Neural cell (in vitro differentiated cells): ENCODE measurements at regions not wholly inside any gene's neighbourhood (a gene's known extent, or its start where the extent isn't known, plus 50 kb on each side); places are given as distances from the start of the nearest gene placed in this dataset.

Source experiments
- H2AFZ ChIP-seq: fragments of 200-600, 300-800 bp; sonication (generic), shearing (Covaris generic); 2 replicates; pipeline ENCODE4 v1.6.0; 2014; ENCODE audit warnings: low read depth, mild to moderate bottlenecking, antibody characterized with exemption, low read length, moderate library complexity
- H3F3A ChIP-seq: fragments of 200-600 bp; shearing (Covaris generic); 2 replicates; pipeline ENCODE4 v1.6.1; 2016; ENCODE audit warnings: mild to moderate bottlenecking, moderate library complexity, mixed read lengths, antibody characterized with exemption, low read length; ENCODE audit not compliant: insufficient read depth, poor library complexity, severe bottlenecking
- H3K27ac ChIP-seq: fragments of 200-600, 300-800 bp; sonication (generic), shearing (Covaris generic); 2 replicates; pipeline ENCODE4 v1.5.1; 2014; ENCODE audit warnings: mild to moderate bottlenecking, low read length, moderate library complexity
- H3K27me3 ChIP-seq: fragments of 300-800, 200-600 bp; sonication (generic), shearing (Covaris generic); 2 replicates; pipeline ENCODE4 v1.6.0; 2014; ENCODE audit warnings: mild to moderate bottlenecking, low read depth, low read length, moderate library complexity; ENCODE audit not compliant: insufficient read depth
- H3K36me3 ChIP-seq: fragments of 300-800, 200-600 bp; sonication (generic), shearing (Covaris generic); 2 replicates; pipeline ENCODE4 v1.5.1; 2014; ENCODE audit warnings: mild to moderate bottlenecking, antibody characterized with exemption, low read length, moderate library complexity; ENCODE audit not compliant: insufficient read depth
- H3K4me2 ChIP-seq: fragments of 300-800, 200-600 bp; sonication (generic), shearing (Covaris generic); 2 replicates; pipeline ENCODE4 v1.6.0; 2014; ENCODE audit warnings: mild to moderate bottlenecking, low read length
- H3K4me3 ChIP-seq: fragments of 300-800, 200-600 bp; sonication (generic), shearing (Covaris generic); 2 replicates; pipeline ENCODE4 v1.5.1; 2014; ENCODE audit warnings: mild to moderate bottlenecking, low read length, moderate library complexity
- H3K79me2 ChIP-seq: fragments of 200-600 bp; shearing (Covaris generic); replicated peaks from 2 replicates; pipeline ENCODE4 v1.6.0; 2014; ENCODE audit warnings: mild to moderate bottlenecking, low read length, moderate library complexity; ENCODE audit not compliant: insufficient read depth
- H3K9ac ChIP-seq: fragments of 300-800, 200-600 bp; sonication (generic), shearing (Covaris generic); 2 replicates; pipeline ENCODE4 v1.6.1; 2016; ENCODE audit warnings: mild to moderate bottlenecking, low read length, mixed read lengths
- H3K9me2 ChIP-seq: fragments of 200-600 bp; shearing (Covaris generic); 2 replicates; pipeline ENCODE4 v1.6.1; 2016; ENCODE audit warnings: mild to moderate bottlenecking, low read length, mixed read lengths; ENCODE audit not compliant: insufficient read depth
- H3K9me3 ChIP-seq: fragments of 200-600, 300-800 bp; sonication (generic), shearing (Covaris generic); 2 replicates; pipeline ENCODE4 v1.6.1; 2016; ENCODE audit warnings: mild to moderate bottlenecking, mixed run types, low read length, moderate library complexity, mixed read lengths
- H4K20me1 ChIP-seq: fragments of 200-600 bp; shearing (Covaris generic); 2 replicates; pipeline ENCODE4 v1.6.1; 2016; ENCODE audit warnings: mild to moderate bottlenecking, mixed run types; ENCODE audit not compliant: insufficient read depth
- EP300 ChIP-seq: fragments of 450-650 bp; conservative IDR thresholded peaks from 2 replicates; pipeline ENCODE4 v1.6.1; 2014; ENCODE audit warnings: antibody characterized with exemption, mild to moderate bottlenecking, moderate library complexity; ENCODE audit not compliant: poor library complexity, severe bottlenecking
- EZH2 ChIP-seq: fragments of 200-600, 300-800 bp; shearing (Covaris generic), sonication (generic); IDR thresholded peaks from 2 replicates; pipeline ENCODE4 v1.6.1; 2014; ENCODE audit warnings: antibody characterized with exemption, low read length, borderline replicate concordance, mild to moderate bottlenecking; ENCODE audit not compliant: insufficient read depth, poor library complexity, severe bottlenecking
- MXI1 ChIP-seq: fragments of 450-650 bp; conservative IDR thresholded peaks from 2 replicates; pipeline ENCODE4 v1.6.1; 2014; ENCODE audit warnings: antibody characterized with exemption, mild to moderate bottlenecking; ENCODE audit not compliant: poor library complexity, severe bottlenecking
- POLR2AphosphoS5 ChIP-seq: IDR thresholded peaks from 2 replicates; pipeline ENCODE4 v1.6.1; 2012
- RAD21 ChIP-seq: fragments of 450-650 bp; conservative IDR thresholded peaks from 2 replicates; pipeline ENCODE4 v1.6.1; 2014; ENCODE audit warnings: antibody characterized with exemption, mild to moderate bottlenecking, moderate library complexity
- SMC3 ChIP-seq: fragments of 450-650 bp; conservative IDR thresholded peaks from 2 replicates; pipeline ENCODE4 v1.6.1; 2014; ENCODE audit warnings: antibody characterized with exemption, mild to moderate bottlenecking, moderate library complexity; ENCODE audit not compliant: poor library complexity
- TAF1 ChIP-seq: IDR thresholded peaks from 2 replicates; pipeline ENCODE4 v1.6.1; 2012; ENCODE audit warnings: low read depth
- TF ChIP-seq, protein P1 (sequence below): IDR thresholded peaks from 2 replicates; pipeline ENCODE4 v1.6.1; 2012; ENCODE audit warnings: borderline replicate concordance
- TF ChIP-seq, protein P2 (sequence below): fragments of 450-650 bp; IDR thresholded peaks from 2 replicates; pipeline ENCODE4 v1.5.1; 2014; ENCODE audit warnings: antibody characterized with exemption, mild to moderate bottlenecking, moderate library complexity; ENCODE audit not compliant: poor library complexity, severe bottlenecking

DNA sequence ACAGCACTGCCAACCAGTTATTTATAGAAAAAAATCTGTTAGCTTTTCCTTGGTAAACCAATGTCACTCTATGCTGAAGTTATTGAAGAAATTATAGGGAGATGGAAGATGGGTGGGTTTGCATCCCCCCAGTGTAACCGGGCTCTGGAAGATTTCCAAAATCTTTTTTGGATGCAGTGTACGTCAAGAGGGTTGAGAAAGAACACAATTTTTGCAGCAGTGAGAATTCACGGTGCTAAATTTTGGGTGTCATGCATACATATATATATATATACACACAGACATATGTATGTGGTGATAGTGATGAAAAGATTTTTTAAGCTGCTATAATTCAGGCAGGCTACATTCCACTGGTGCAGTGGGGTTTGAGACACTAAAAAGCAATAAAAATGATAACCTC lies 91.4 kb upstream of the MAGI3 start:
- Histone ChIP-seq H3K9me2 (no peaks in the 10 kb centered on the region), H2AFZ (no peak overlapping the region), H4K20me1 (no peaks in the 10 kb centered on the region), H3K36me3 (no peaks in the 10 kb centered on the region), H3F3A (no peaks in the 10 kb centered on the region), H3K27me3 (no peaks in the 10 kb centered on the region), H3K4me3 (no peak overlapping the region), H3K4me2 (no peak overlapping the region), H3K27ac (no peak overlapping the region), H3K9ac (no peak overlapping the region), H3K9me3 (no peaks in the 10 kb centered on the region), H3K79me2 (no peaks in the 10 kb centered on the region)
- TF ChIP-seq RAD21 (no peak), EP300 (no peak), EZH2 (no peak), TAF1 (no peak), SMC3 (no peak), POLR2AphosphoS5 (no peak), MXI1 (no peak)
- TF ChIP-seq, protein P1, sequence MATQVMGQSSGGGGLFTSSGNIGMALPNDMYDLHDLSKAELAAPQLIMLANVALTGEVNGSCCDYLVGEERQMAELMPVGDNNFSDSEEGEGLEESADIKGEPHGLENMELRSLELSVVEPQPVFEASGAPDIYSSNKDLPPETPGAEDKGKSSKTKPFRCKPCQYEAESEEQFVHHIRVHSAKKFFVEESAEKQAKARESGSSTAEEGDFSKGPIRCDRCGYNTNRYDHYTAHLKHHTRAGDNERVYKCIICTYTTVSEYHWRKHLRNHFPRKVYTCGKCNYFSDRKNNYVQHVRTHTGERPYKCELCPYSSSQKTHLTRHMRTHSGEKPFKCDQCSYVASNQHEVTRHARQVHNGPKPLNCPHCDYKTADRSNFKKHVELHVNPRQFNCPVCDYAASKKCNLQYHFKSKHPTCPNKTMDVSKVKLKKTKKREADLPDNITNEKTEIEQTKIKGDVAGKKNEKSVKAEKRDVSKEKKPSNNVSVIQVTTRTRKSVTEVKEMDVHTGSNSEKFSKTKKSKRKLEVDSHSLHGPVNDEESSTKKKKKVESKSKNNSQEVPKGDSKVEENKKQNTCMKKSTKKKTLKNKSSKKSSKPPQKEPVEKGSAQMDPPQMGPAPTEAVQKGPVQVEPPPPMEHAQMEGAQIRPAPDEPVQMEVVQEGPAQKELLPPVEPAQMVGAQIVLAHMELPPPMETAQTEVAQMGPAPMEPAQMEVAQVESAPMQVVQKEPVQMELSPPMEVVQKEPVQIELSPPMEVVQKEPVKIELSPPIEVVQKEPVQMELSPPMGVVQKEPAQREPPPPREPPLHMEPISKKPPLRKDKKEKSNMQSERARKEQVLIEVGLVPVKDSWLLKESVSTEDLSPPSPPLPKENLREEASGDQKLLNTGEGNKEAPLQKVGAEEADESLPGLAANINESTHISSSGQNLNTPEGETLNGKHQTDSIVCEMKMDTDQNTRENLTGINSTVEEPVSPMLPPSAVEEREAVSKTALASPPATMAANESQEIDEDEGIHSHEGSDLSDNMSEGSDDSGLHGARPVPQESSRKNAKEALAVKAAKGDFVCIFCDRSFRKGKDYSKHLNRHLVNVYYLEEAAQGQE = no peak
- TF ChIP-seq, protein P2, sequence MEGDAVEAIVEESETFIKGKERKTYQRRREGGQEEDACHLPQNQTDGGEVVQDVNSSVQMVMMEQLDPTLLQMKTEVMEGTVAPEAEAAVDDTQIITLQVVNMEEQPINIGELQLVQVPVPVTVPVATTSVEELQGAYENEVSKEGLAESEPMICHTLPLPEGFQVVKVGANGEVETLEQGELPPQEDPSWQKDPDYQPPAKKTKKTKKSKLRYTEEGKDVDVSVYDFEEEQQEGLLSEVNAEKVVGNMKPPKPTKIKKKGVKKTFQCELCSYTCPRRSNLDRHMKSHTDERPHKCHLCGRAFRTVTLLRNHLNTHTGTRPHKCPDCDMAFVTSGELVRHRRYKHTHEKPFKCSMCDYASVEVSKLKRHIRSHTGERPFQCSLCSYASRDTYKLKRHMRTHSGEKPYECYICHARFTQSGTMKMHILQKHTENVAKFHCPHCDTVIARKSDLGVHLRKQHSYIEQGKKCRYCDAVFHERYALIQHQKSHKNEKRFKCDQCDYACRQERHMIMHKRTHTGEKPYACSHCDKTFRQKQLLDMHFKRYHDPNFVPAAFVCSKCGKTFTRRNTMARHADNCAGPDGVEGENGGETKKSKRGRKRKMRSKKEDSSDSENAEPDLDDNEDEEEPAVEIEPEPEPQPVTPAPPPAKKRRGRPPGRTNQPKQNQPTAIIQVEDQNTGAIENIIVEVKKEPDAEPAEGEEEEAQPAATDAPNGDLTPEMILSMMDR = no peak

DNA sequence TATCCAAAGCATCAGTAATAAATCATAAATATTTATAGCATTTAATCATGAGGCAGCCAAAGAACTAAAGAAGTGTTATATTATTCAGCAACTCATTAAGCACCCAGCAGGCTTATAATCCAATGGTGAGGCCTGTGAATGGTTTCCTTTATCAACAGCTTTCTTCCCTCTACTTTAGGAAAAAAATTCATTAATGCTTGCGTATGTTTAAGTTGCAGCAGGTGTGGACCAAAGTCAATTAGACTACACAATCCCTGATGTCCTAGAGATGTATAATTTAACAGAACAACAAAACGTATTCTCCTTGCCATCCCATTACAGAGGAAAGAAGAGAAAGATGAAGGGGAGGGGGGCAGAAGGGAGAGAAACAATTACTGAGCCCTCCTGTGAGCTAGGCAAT lies 87.7 kb upstream of the MAGI3 start:
- no peaks in the 10 kb centered on the region for H3K27me3 ChIP-seq
- H3K4me3 ChIP-seq = no peak overlapping the region
- no peak overlapping the region for H3K27ac ChIP-seq
- H4K20me1 ChIP-seq = no peaks in the 10 kb centered on the region
- H3K9ac ChIP-seq = no peak overlapping the region
- H3F3A ChIP-seq = no peaks in the 10 kb centered on the region
- H3K36me3 ChIP-seq = no peaks in the 10 kb centered on the region
- no peaks in the 10 kb centered on the region for H3K9me2 ChIP-seq
- TF ChIP-seq RAD21 (no peak), TAF1 (no peak), EZH2 (no peak), EP300 (no peak), POLR2AphosphoS5 (no peak), MXI1 (no peak), SMC3 (no peak)
- TF ChIP-seq, protein P1 = no peak
- TF ChIP-seq, protein P2 = no peak
- no peaks in the 10 kb centered on the region for H3K9me3 ChIP-seq
- no peak overlapping the region for H3K4me2 ChIP-seq
- H2AFZ ChIP-seq = no peak overlapping the region
- H3K79me2 ChIP-seq = no peaks in the 10 kb centered on the region
